DMS 273 treated with DMSO at 0.1 percent for 48 hours (cell line): ENCODE measurements at regions not wholly inside any gene's neighbourhood (a gene's known extent, or its start where the extent isn't known, plus 50 kb on each side); places are given as distances from the start of the nearest gene placed in this dataset.
"Not testable (repeated sequence)": the region's sequence is repeated elsewhere in the genome, so short reads cannot be mapped to it uniquely, and the experiment has no call there.

ENCODE experiments used
- DNase-seq: peaks from one replicate; lab custom pipeline; 2025; lab: John Stamatoyannopoulos, UW

DNA sequence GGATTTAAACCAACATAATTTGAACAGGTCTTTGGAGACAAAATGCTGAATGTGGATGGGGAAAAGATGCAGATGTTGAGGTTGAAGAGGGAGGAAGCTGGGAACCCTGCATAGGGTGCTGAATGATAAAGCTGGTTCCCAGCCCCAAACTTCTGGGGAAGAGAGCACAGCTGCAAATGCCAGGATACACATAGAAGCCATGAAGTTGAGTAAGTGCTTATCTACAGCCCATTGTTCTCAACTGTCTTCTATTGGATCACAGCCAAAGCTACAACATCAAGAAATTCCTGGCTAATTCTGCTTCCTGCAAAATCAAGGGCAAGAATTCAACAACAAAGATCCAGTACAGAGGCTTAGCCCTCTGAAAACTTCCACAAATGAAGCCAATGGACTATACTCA is 779.8 kb downstream of the PRIM2 start:
- not testable (repeated sequence) for DNase-seq

- DNase-seq: no peak
These were observed 796.5 kb downstream of the PRIM2 start for GRCh38 chr6:58113960-58114359.

DNA sequence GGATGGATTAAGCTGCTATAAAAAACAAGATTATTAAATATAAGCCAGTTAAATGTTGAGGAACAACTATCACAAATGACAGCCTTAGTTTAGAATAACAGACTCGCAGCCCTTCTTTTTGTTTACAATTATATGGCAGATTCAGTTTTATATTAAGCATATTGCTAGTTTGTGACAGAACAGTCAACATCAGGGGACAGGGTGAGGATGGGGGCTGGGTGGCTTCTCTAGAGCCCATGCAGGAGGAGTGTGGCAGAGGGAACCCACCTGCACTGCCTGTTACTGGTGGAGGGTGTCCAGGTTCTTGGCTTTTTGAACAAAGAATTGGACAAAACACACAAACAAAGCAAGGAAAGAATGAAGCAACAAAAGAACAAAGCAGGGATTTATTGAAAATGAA is 799.7 kb downstream of the PRIM2 start:
- DNase-seq: not testable (repeated sequence)

DNA sequence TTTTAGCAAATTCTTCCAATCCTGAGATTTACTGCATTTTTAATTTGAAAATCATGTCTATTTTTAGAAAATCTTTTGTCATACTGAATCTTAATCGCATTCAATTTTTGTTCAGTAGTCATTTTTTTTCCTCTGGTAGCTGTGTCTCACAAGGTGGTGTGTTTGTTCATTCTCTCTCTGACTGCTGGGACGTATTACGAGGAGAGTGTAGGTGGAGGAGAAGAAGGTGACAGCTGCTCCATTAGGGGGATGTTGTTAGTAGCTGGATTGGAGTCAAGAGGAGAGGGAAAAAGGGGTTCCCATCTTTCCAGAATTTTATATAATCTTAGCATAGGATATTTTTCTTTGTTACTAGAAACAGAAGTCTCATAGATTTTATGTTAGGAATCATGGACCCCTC is 804.2 kb downstream of the PRIM2 start:
- DNase-seq: not testable (repeated sequence)

- not testable (repeated sequence) for DNase-seq
These were observed 806.3 kb downstream of the PRIM2 start for GRCh38 chr6:58123770-58124169.

DNA sequence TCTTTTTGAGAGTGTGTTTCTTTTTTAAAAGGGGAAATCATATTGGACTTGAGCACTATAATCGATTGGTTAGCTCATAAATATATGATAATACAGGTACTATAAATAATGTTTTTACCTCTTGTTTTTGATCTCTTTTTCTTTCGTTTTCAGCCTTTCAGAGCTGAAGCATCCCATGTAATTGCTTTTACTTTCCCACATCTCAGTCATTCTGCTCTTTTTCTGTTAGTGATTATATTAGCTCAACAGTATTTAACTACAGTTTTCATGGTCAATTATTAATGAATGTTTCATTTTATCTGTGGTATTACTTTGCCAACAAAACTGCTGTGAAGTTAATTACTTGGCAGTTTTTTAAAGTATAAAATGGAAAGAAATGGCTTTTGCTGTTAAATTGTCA is 811.1 kb downstream of the PRIM2 start:
- not testable (repeated sequence) for DNase-seq

- DNase-seq: not testable (repeated sequence)
These were observed 811.7 kb downstream of the PRIM2 start for GRCh38 chr6:58129098-58129497.

DNA sequence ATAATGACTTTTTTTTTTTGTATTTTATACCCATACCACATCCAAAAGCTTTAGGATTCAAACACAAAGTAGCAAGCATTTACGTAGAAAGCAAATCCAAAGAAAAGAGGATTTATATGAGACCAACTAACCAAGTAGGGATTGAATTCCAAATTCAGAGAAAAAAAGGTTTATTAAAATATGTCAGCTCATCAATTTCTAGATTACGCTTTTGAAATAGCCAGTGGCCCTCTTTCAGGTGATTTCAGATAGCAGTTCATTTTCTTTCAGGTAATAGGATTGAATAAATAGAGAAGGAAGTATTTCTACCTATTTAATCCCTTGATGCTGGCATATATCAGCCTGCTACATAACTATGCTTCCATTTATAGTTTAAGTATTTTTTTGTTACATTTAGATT is 822.3 kb downstream of the PRIM2 start:
- not testable (repeated sequence) for DNase-seq

GRCh38 chr6:58171025-58171424 is 853.6 kb downstream of the PRIM2 start:
- DNase-seq: not testable (repeated sequence)

GRCh38 chr6:58181557-58182065 is 864.2 kb downstream of the PRIM2 start:
- DNase-seq: not testable (repeated sequence)

- not testable (repeated sequence) for DNase-seq
These were observed 867.9 kb downstream of the PRIM2 start for GRCh38 chr6:58185300-58185699.

DNA sequence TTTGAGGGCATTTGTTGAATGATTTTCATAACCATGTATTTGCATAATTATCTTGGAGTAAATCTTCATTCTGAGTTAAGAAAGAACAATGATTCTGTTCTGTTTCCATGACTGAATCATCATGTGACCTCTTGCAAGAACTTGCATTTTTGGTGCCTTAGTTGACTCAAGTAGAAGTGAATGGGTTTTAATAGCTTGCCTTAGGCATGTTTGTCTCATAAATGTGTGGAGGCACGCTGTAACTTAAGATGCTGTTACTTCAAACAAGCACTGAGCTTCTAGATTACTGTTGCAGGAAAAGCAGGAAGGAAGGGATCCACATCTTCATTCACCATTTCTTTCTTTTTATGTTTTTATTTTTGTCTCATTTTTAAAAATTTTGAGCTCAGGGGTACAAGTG is 875.8 kb downstream of the PRIM2 start:
- DNase-seq: not testable (repeated sequence)

GRCh38 chr6:58198301-58198700 is 880.9 kb downstream of the PRIM2 start:
- DNase-seq: no peak

- not testable (repeated sequence) for DNase-seq
These were observed 919.7 kb downstream of the PRIM2 start for GRCh38 chr6:58237124-58237523.

DNA sequence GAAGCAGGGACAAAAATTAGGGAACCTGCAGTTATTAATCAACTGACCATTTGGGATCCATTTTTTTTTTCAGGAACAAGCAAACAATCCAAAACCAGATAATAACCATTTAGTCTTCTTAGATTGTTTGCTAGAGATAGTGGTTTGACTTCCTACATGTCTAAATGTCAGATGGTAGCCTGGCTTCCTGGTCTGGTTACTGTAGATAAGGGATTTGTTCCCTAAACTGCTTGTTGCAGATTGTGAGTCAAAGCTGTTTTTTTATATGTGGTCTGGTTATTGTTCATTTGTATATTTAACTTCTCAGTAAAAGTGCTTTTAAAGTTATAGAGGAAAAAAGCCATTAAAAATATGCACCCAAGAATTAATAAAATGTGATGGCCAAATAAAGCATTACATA is 921.0 kb downstream of the PRIM2 start:
- not testable (repeated sequence) for DNase-seq

DNA sequence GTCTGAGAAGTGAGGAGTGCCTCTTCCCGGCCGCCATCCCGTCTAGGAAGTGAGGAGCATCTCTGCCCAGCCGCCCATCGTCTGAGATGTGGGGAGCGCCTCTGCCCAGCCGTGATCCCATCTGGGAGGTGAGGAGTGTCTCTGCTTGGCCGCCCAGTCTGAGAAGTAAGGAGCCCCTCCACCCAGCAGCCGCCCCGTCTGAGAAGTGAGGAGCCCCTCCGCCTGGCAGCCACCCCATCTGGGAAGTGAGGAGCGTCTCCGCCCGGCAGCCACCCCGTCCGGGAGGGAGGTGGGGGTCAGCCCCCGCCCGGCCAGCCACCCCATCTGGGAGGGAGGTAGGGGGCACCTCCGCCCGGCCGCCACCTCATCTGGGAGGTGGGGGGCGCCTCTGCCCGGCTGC is 940.2 kb downstream of the PRIM2 start:
- not testable (repeated sequence) for DNase-seq

- DNase-seq: no peak
These were observed 972.7 kb downstream of the PRIM2 start for GRCh38 chr6:58290177-58290576.

GRCh38 chr6:58291319-58291718 is 973.9 kb downstream of the PRIM2 start:
- not testable (repeated sequence) for DNase-seq

- DNase-seq: not testable (repeated sequence)
These were observed 990.5 kb downstream of the PRIM2 start for GRCh38 chr6:58307901-58308300.

- DNase-seq: not testable (repeated sequence)
These were observed 1014.7 kb downstream of the PRIM2 start for GRCh38 chr6:58332108-58332507.

DNA sequence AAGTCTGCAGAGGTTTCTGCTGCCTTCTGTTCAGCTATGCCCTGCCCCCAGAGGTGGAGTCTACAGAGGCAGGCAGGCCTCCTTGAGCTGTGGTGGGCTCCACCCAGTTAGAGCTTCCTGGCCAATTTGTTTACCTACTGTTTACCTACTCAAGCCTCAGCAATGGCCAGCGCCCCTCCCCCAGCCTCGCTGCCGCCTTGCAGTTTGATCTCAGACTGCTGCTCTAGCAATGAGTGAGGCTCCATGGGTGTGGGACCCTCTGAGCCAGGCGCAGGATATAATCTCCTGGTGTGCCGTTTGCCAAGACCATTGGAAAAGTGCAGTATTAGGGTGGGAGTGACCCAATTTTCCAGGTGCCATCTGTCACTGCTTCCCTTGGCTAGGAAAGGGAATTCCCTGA is 1024.9 kb downstream of the PRIM2 start:
- DNase-seq: not testable (repeated sequence)

GRCh38 chr6:58347534-58347933 is 1030.1 kb downstream of the PRIM2 start:
- DNase-seq: not testable (repeated sequence)

- not testable (repeated sequence) for DNase-seq
These were observed 1034.2 kb downstream of the PRIM2 start for GRCh38 chr6:58351619-58352018.

GRCh38 chr6:58358452-58358851 is 1041.0 kb downstream of the PRIM2 start:
- not testable (repeated sequence) for DNase-seq
